Stimulated activated CD4-positive, alpha-beta T cell treated with anti-CD3 and anti-CD28 coated beads, Interleukin-1b, Interleukin-23, amount 100 ng/mL, for 4 hours (primary cell): ENCODE measurements at regions not wholly inside any gene's neighbourhood (a gene's known extent, or its start where the extent isn't known, plus 50 kb on each side); places are given as distances from the start of the nearest gene placed in this dataset.
"Not testable (repeated sequence)": the region's sequence is repeated elsewhere in the genome, so short reads cannot be mapped to it uniquely, and the experiment has no call there.

Experiments used
- DNase-seq, 2 donors: peaks; one replicate each; pipeline ENCODE4 v3.0.0-alpha.2; 2020; ENCODE audit warnings: low read depth in 2 of 2

DNA sequence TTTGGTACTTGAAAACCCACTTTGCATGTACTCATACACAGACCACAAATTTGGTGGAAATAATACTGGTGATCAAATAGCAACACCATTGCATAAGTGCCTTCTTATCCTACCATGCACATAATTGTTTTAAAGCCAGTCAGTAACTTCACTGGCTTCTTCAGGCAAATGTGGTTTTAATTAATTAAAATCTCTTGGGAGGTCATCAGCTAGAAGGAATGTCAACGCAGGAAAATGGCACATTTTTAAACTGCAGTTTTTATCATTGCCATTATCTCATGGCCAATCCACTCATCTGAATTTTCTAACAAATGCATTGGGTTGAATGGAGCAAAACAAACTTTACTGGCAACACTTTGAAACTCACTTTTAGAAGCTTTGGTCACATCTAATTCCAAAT is 105.7 kb upstream of the ZPLD1 start:
- no peak for DNase-seq

DNA sequence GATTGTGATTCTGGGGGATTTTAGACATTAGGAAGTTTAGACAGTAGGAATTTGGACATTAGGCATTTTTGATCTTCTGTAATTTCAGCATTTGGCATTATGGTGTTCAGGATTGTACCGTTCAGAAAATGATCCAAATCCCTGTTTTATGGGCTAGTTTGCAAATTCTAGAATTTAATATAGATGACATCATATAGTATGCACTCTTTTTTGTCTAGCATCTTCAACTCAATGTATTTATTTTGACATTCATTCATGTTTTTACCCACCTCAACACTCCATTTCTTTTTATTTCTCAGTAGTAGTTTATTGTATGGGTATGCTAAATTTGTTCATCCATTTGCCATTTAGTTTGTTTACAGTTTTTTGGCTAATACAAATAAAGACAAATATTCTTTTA is 105.3 kb upstream of the ZPLD1 start:
- DNase-seq, result no peak

DNA sequence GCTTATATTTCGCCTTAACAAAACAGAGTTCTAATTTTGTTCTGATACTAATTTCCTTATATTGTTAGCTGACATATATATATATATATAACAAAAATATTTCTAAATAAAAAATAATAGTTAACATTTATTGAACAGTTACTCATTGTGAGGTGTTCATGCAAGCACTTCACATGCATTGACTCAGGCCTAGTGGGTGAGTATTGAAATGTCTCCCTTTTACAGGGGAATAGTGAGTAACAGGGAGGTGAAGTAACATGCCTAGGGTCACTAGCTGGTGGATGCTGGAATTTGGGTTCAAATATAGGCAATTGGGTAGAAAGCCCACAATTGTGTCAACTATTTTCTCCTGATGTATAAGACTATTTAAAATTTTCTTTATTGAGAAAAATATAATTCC is 102.6 kb upstream of the ZPLD1 start:
- no peak for DNase-seq

DNA sequence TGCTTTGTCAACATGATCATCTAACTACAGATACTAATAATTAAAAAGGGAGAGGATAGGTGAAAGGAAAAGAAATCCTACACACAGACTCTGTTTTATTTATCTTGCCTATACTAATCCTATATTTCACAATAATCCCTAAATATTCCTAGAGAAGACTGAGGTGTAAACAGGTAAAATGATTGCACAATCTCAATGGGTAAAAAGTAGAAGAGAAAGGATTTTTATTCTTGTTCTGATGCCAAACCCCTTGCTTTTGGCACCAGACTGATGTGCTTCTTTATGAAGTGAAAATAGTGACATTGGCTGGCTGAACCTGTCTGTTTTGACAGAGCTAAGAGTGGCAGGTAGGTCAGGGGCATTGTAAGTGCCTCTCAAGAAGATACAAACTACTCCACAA is 101.9 kb upstream of the ZPLD1 start:
- no peak for DNase-seq

DNA sequence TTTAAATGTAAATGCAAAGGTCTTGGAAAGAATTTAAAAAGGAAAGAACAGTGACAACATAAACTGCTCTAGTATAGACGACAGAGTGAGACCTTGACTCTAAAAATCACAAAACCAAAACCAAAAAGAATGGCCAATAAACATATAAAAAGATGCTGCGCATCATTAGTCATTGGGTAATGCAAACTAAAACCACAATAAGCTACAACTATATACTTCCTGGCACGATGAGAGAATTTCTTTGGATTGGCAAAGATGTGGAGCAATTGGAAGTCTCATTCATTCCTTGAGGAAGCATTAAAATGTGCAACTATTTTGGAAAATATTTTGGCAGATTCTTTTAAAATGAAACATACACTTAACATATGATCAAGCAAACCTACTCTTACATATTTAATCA is 98.7 kb upstream of the ZPLD1 start:
- DNase-seq, result no peak

DNA sequence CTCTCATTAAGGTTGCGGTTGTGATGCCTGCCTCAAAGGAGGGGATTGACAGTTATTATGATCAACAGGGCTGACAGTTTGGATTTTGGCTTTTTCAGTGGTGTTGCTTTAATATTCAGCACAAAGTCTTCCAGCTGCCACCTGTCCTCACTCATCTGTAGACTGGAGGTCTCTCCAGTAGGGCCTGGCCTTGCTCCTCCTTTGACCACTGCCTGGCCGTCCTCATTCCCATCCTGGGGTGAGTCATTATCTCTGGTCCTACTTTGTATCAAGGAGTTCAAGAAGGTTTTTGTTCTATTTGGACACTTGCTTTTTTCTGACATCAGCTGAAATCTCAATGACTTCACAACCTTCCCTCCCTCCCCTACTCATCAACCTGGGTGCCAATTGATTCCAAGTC is 95.1 kb upstream of the ZPLD1 start:
- no peak for DNase-seq

DNA sequence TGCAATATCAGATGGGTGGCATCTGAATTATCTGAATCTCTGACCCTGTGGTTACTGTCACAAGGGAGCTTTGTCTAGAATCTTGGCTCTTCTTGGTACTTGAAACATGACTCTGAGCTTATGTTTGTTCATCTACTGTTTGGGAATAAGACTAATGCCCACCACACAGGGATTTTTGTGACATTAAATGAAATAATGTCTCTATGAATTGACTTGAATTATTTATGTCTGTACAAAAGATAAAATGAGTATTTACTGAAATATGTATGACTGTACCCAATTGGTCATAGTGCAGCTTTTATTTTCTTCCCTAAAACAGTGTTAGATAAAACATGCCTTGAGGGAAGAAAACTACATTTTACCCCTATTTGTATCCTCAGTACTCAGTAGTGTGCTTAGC is 87.9 kb upstream of the ZPLD1 start:
- DNase-seq, result no peak

DNA sequence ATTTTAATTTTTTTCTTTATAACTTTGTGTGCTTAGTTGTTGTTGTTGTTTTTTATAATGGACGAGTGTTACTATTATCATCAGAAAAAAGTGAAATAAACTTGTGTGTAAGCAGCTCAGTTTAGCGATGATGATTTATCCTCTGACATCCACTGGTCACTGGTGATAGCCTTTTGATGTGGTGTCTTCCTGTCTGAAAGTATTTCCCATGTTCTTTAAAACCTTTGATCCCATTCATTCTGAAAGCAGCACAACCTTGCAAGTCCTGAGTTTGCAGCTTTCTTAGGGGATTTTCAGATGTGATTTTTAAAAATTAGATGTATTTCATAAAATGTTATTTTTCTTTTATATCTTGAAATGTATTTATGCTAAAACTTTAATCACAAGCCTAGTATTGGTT is 85.9 kb upstream of the ZPLD1 start:
- no peak for DNase-seq

DNA sequence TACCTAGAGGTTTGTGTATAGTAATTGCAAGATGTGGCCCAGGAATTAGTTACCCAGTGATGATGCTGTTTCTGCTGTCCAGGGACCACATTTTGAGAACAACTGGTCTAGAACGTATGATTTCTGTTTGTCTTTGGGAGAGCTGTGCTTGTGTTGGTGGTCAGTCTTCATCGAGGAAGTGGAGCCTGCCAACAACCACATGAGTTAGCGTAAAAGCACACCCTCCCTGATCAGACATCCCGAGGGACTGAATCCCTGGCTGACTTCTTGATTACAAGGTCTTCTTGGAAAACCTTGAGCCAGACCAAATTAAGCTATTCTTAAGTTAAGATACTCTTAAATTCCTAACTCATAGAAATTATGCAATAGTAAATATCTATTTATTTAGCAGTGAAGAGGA is 81.7 kb upstream of the ZPLD1 start:
- DNase-seq, result no peak

DNA sequence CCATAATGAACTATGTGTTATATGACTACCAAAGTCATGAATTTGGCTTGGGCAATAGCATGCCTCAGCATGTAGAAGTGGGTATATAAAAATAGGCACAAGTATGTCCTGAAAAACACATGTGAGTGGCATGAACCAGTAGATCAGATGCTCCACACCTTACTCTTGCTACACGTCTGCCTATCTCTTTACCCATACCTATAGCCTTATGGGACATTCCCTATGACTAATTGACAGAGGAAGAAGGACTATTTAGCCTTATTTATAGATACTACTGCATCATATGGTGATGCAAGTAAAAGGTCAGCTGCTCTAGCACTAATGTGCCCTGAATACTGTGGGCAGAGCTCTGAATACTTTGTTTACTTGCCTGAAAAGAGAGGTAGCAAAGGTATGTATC is 81.0 kb upstream of the ZPLD1 start:
- no peak for DNase-seq

DNA sequence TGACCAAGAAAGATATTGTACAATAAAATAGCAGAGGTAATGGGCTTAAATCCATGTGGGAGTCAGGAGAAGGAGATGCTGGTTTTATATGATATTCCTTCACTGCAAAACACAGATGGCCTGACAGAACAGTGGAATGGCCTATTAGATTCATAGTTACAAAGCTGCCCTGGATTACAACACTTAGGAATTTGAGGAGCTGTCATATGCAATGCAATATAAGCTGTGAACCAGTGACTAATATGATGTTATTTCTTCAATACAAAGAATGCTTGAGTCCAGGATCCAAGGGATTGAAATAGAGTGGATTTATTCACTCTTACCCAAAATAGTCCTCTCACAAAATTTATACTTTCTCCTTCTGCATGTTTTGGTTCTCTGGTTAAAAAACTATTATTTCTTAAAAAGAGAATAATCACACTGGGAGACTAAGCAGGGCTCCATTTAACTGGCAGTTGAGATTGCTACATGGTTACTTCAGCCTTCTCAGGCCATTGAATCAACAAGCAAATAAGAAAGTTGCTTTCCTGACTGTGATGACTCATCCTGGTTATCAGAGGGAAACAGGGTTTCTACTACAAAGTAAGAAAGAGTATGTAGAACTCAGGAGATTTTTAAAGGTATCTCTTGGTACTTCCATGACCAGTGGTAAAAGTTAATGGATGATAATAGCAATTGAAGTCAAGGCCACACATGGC is 79.8 kb upstream of the ZPLD1 start:
- DNase-seq, result no peak

DNA sequence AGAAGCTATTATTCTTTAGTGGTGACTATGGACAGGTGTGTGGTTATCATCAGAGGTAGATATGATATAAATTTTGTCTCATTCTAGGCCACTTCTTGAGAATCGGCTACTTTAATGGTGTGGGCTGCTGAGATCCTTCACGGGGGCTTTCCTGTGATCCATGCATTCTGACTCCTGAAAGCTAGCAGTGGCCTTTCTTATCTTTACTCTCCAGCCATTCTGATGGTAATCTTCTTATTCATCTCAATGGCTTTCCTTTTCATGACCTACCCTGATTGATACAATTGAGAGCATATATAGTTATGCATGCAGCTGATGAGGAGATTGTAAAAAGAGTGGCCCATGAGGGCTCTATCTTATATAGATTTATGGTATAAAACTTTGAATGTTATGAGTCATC is 78.3 kb upstream of the ZPLD1 start:
- DNase-seq, result no peak

DNA sequence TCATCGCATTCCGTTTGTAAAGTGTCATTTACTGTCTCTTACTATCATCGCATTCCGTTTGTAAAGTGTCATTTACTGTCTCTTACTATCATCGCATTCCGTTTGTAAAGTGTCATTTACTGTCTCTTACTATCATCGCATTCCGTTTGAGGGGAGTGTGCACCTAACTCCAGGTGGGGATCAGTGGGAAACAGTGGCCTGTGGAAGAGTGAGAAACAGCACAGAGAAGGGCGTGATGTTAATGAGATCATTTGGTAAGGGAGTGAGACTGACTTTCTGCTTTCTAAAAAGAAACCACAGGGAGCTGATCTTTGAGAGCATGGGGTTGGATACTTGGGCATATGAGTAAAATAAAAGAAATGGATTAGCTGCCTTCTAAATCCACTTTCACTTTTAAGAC is 77.5 kb upstream of the ZPLD1 start:
- not testable (repeated sequence) for DNase-seq

DNA sequence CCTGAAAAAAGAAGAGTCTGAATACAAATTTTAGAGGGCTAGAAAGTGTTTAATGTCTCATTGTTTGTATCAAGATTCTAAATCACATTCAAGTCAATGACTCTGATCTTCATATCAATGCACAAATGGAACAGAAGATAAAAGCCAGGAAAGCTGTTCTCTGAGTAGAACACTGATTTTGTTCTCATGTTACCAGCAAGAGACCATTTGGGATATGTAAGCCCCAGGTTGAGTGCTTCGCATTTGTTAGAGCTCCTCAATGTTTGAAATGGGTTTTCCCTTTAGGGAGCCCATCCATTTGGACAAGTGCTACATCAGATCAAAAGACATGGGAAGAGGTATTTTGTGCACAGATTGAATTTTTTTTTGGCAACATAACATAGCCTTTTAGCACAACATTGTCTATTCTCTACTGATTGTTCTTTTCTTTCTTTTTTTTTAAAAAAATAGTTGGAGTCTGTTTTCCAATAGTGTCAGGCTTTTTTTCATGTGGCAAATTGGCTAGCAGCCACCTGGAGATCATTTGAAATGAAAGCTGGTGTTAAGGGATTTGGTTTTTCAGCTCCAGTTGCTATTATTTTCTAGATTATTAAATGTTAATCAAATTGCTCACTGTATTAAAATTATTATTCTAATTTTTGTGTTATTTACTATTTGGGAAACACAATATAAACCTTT is 74.5 kb upstream of the ZPLD1 start:
- no peak for DNase-seq

DNA sequence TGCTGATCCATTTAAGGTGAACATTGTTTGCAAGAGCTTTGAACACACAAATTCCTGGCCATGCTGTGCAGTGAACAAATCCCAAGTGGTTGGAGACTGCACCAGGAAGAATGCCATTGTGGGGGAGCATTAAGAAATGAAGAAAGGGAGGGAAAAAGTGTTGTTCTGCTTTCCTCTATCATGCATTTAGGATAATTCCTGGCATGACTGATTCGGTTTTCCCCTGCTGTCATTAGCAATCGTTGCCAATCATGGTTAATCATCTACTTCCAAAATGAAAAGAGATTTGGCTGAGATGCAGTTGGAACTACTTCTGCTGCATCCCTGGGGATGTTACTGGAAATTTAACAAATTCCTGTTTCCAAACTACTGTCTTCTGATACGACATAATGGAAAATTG is 73.7 kb upstream of the ZPLD1 start:
- DNase-seq, result no peak

DNA sequence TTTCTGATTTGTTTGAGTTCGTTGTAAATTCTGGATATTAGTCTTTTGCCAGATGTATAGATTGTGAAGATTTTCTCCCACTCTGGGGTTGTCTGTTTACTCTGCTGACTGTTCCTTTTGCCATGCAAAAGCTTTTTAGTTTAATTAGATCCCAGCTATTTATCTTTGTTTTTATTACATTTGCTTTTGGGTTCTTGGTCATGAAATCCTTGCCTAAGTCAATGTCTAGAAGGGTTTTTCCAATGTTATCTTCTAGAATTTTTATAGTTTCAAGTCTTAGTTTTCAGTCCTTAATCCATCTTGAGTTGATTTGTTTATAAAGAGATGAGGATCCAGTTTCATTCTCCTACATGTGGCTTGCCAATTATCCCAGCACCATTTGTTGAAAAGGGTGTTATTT is 68.7 kb upstream of the ZPLD1 start:
- DNase-seq, result not testable (repeated sequence)

DNA sequence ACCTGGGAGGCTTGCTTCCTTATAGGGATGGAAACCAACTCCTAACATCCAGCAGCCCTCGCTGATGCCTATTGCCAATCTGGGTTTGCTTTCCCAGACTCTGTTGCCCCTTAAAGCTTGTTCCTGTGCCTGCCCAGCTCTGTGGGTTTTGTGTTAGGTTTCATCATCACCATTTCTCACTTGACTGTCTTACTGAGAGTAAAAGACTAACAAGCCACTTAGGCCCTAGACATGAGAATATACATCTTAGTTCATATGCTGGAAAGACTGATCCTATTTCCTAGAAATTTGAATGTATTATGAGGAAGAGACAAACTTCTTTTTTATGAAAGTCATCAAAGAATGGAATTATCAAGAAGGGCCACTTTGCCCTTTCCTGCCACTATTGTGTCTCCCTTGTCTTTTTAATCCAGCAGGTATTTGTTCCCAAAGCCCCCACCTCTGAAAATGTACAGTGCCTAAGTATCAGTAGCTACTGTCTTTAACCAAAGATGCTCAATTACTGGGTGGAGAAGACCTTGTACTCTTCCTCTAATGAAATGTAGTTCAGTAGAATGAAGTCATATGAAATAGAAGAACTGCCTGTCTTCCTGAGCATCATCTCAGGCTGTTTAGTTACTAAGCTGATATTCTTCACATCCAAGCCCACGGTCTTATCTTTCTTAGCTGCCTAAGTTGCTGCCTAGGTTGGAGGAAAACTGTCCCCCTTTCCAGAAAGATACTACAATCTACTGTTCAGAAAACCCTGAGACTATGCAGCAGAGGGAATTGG is 59.8 kb upstream of the ZPLD1 start:
- DNase-seq, result no peak

DNA sequence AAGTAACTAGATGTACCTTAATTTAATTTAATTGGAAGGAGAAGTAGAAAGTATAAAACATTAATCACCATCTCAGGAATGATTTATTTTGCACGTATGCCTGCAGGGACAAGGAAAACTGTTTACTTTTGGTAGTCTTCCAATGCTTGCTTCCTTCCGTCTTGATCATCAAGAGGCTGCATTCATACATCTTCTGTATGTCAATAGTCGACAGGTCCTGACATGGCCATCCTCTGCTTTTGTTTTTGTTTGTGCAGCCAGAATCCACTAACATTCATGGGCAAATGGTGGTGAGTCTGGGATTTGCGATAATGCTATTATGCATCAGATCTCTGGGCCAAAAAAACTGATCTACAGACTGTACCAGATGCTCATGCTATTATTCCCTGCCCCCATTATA is 56.6 kb upstream of the ZPLD1 start:
- DNase-seq, result no peak

DNA sequence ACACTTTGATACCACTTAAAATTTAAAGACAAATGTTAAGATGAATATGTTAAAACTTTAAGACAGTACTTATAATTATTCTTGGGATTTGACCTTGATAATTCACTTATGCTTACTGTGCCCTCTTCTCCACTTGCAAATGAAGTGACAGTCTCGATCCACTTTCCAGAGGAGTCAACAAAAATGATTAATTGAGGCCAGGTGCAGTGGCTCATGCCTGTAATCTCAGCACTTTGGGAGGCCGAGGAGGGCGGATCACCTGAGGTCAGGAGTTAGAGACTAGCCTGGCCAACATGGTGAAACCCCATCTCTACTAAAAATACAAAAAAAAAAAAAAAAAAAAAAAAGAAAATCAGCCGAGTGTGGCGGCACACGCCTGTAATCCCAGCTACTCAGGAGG is 52.6 kb upstream of the ZPLD1 start:
- not testable (repeated sequence) for DNase-seq
